HG02678 (cell line): ENCODE measurements at regions not wholly inside any gene's neighbourhood (a gene's known extent, or its start where the extent isn't known, plus 50 kb on each side); places are given as distances from the start of the nearest gene placed in this dataset.
"Not testable (repeated sequence)": the region's sequence is repeated elsewhere in the genome, so short reads cannot be mapped to it uniquely, and the experiment has no call there.

Experiments
- ATAC-seq: cut with Tn5 transposase; IDR thresholded peaks from one replicate; pipeline ENCODE4 v1.9.1; 2021; ENCODE audit warnings: mild to moderate bottlenecking, moderate library complexity; ENCODE audit not compliant: unreplicated experiment

GRCh38 chr4:128690011-128690410 is 119.5 kb upstream of the JADE1 start:
- no peak for ATAC-seq

- ATAC-seq: no peak
Measured at GRCh38 chr4:128688846-128689437, 120.6 kb upstream of the JADE1 start.

- ATAC-seq: no peak
Measured at GRCh38 chr4:128688033-128688721, 121.3 kb upstream of the JADE1 start.

- no peak for ATAC-seq
Measured at GRCh38 chr4:128686810-128687209, 122.7 kb upstream of the JADE1 start.

- ATAC-seq: no peak
Measured at GRCh38 chr4:128686032-128686465, 123.5 kb upstream of the JADE1 start.

- ATAC-seq: no peak
Measured at GRCh38 chr4:128684016-128684415, 125.5 kb upstream of the JADE1 start.

GRCh38 chr4:128682942-128683666 is 126.4 kb upstream of the JADE1 start:
- no peak for ATAC-seq

- no peak for ATAC-seq
Measured at GRCh38 chr4:128676095-128676494, 133.4 kb upstream of the JADE1 start.

- peak; percentile 96 for ATAC-seq
Measured at GRCh38 chr4:128675083-128675482, 134.4 kb upstream of the JADE1 start.

GRCh38 chr4:128673159-128673558 is 136.3 kb upstream of the JADE1 start:
- ATAC-seq: not testable (repeated sequence)

- ATAC-seq: not testable (repeated sequence)
Measured at GRCh38 chr4:128672596-128672995, 136.9 kb upstream of the JADE1 start.

GRCh38 chr4:128670513-128670912 is 139.0 kb upstream of the JADE1 start:
- ATAC-seq: no peak

- no peak for ATAC-seq
Measured at GRCh38 chr4:128668566-128668965, 140.9 kb upstream of the JADE1 start.

GRCh38 chr4:128665514-128665913 is 144.0 kb upstream of the JADE1 start:
- no peak for ATAC-seq

GRCh38 chr4:128663325-128663724 is 146.2 kb upstream of the JADE1 start:
- ATAC-seq: peak; percentile 73

GRCh38 chr4:128661479-128661878 is 148.0 kb upstream of the JADE1 start:
- no peak for ATAC-seq

GRCh38 chr4:128660361-128661215 is 148.9 kb upstream of the JADE1 start:
- ATAC-seq: no peak

- ATAC-seq: peak; percentile 45
Measured at GRCh38 chr4:128658214-128658631, 151.3 kb upstream of the JADE1 start.

- ATAC-seq: no peak
Measured at GRCh38 chr4:128657638-128658037, 151.9 kb upstream of the JADE1 start.

GRCh38 chr4:128654465-128654864 is 155.0 kb upstream of the JADE1 start:
- ATAC-seq: no peak
